ENCODE measurements at regions not wholly inside any gene's neighbourhood (a gene's known extent, or its start where the extent isn't known, plus 50 kb on each side); places are given as distances from the start of the nearest gene placed in this dataset.

DNA sequence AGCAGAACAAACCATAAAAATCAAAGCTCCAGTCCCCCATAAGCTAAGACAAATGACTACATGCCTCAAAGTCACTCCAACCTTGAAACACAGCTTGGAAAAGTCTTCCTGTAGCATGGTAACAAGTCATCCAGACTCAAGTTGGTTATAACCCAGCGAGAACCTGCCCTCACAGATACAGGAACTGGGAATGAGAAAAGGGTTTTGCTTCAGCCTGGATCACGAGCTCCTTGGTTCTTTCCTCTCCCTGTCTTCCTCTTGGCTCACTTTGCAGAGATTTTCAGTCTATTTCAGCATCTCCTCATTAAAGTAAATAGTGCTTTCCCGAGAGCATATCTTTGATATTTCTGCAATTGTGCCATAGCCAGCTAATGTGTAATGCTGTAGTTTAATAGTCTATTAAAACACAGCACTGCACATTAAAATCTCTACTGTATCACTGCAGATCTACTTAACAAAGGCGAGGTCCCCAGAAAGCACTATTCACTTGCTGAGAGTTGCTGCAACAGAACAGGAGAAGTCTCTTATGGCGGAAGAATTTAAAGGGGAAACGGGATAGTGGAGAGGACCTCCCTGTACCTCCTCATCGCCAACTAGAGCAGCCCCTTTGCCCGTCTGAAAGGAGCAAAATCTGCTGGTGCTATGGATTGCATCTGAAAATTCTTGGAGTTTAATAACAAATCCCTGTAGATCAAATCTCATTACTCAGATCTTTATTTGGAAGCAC, 249.3 kb upstream of the GATB start:
- Histone ChIP-seq H3K36me3 (ENCODE audit: control insufficient read depth, insufficient read depth, low read length) (no peaks in the 10 kb centered on the region), H3K27me3 (ENCODE audit: control insufficient read depth, insufficient read depth, low read length) (peaks cover 6% of the 10 kb centered on the region), H3K4me3 (ENCODE audit: low read depth, low read length) (no peak overlapping the region)
- no peak for DNase-seq (ENCODE audit: low read depth)
- TF ChIP-seq CTCF (IDR thresholded peaks at IDR 0.05; ENCODE audit: insufficient read depth, low read length, poor library complexity, severe bottlenecking): no peak

GRCh38 chr4:152009031-152009670, 248.3 kb upstream of the GATB start:
- Histone ChIP-seq H3K36me3 (ENCODE audit: control insufficient read depth, insufficient read depth, low read length) (no peaks in the 10 kb centered on the region), H3K27me3 (ENCODE audit: control insufficient read depth, insufficient read depth, low read length) (peaks cover 6% of the 10 kb centered on the region), H3K4me3 (ENCODE audit: low read depth, low read length) (no peak overlapping the region)
- no peak for TF ChIP-seq CTCF (IDR thresholded peaks at IDR 0.05; ENCODE audit: insufficient read depth, low read length, poor library complexity, severe bottlenecking)
- DNase-seq (ENCODE audit: low read depth): no peak

DNA sequence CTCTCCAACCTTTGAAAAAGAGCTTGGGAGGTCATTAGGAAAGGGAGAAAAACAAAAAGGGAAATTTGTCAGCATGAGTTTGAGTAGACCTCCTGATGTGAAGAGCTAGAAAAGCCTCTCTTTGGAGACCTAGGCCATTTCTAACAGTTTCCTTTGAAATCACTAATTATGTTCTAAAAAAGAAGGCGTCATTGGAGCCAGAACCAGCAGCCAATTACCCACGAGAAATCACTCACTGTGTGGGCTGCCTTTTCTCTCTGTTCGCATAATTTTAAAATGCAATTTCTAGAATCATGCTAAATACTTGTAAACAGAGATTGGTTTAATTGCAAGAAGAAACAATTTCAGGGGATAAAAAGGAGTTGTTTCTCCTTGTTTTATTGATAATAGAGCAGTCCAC, 246.3 kb upstream of the GATB start:
- no peak for TF ChIP-seq CTCF (IDR thresholded peaks at IDR 0.05; ENCODE audit: insufficient read depth, low read length, poor library complexity, severe bottlenecking)
- DNase-seq (ENCODE audit: low read depth): no peak
- H3K4me3 ChIP-seq (ENCODE audit: low read depth, low read length): no peak overlapping the region
- no peaks in the 10 kb centered on the region for H3K36me3 ChIP-seq (ENCODE audit: control insufficient read depth, insufficient read depth, low read length)
- peaks cover 6% of the 10 kb centered on the region for H3K27me3 ChIP-seq (ENCODE audit: control insufficient read depth, insufficient read depth, low read length)

- no peak for TF ChIP-seq CTCF (IDR thresholded peaks at IDR 0.05; ENCODE audit: insufficient read depth, low read length, poor library complexity, severe bottlenecking)
- no peak for DNase-seq (ENCODE audit: low read depth)
- peaks cover 2% of the 10 kb centered on the region for H3K27me3 ChIP-seq (ENCODE audit: control insufficient read depth, insufficient read depth, low read length)
- no peaks in the 10 kb centered on the region for H3K36me3 ChIP-seq (ENCODE audit: control insufficient read depth, insufficient read depth, low read length)
- H3K4me3 ChIP-seq (ENCODE audit: low read depth, low read length): no peak overlapping the region
These were observed 244.0 kb upstream of the GATB start for GRCh38 chr4:152004801-152005200.

DNA sequence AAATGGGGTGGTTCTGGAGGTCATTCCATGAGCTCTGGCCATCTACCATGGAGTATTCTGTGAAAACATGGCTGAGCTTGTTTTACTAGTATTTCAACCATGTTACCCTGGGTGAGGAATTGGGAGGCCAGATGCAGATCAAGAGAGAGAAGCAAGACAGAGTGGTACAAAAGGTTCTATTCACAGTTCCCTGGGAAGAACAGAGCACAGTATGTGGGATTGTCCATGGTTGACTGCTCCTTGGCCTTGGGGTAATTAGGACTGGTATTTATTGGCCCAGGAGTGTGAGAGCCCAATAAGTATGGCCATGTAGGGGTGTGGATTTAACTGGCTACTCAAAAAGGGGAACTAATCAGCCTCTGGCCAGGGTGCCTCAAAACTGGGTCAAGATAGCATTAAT, 239.7 kb upstream of the GATB start:
- Histone ChIP-seq H3K4me3 (ENCODE audit: low read depth, low read length) (no peak overlapping the region), H3K27me3 (ENCODE audit: control insufficient read depth, insufficient read depth, low read length) (no peaks in the 10 kb centered on the region)
- TF ChIP-seq CTCF (IDR thresholded peaks at IDR 0.05; ENCODE audit: insufficient read depth, low read length, poor library complexity, severe bottlenecking): no peak

GRCh38 chr4:151998723-151999122, 237.9 kb upstream of the GATB start:
- no peak for DNase-seq (ENCODE audit: low read depth)
- Histone ChIP-seq H3K27me3 (ENCODE audit: control insufficient read depth, insufficient read depth, low read length) (no peaks in the 10 kb centered on the region), H3K36me3 (ENCODE audit: control insufficient read depth, insufficient read depth, low read length) (no peaks in the 10 kb centered on the region), H3K4me3 (ENCODE audit: low read depth, low read length) (no peak overlapping the region)
- no peak for TF ChIP-seq CTCF (IDR thresholded peaks at IDR 0.05; ENCODE audit: insufficient read depth, low read length, poor library complexity, severe bottlenecking)

More for the DNA sequence above, 239.7 kb upstream of the GATB start:
- no peaks in the 10 kb centered on the region for H3K36me3 ChIP-seq (ENCODE audit: control insufficient read depth, insufficient read depth, low read length)
- no peak for DNase-seq (ENCODE audit: low read depth)
